Transverse colon (tissue), 4 donors: ENCODE measurements at regions not wholly inside any gene's neighbourhood (a gene's known extent, or its start where the extent isn't known, plus 50 kb on each side); places are given as distances from the start of the nearest gene placed in this dataset.

Experiments used
- DNase-seq: peaks from one replicate; pipeline ENCODE4 v3.0.0-alpha.2; 2019
- H3K27ac ChIP-seq, 4 donors: fragments of 200-600 bp; sonication (generic); 2 replicates each; pipeline ENCODE4 v1.5.1; 2016 to 2018; ENCODE audit warnings: inconsistent platforms in 4 of 4
- H3K27me3 ChIP-seq: fragments of 200-600 bp; sonication (generic); 2 replicates; pipeline ENCODE4 v1.5.1; 2017; ENCODE audit warnings: inconsistent platforms
- H3K36me3 ChIP-seq, 4 donors: fragments of 200-600 bp; sonication (generic); 2 replicates each; pipeline ENCODE4 v1.5.1; 2017 to 2019; ENCODE audit warnings: inconsistent platforms in 4 of 4
- H3K4me1 ChIP-seq, 4 donors: fragments of 200-600 bp; sonication (generic); 2 replicates each; pipeline ENCODE4 v1.5.1; 2017 to 2020; ENCODE audit warnings: inconsistent platforms in 4 of 4
- H3K4me3 ChIP-seq, 4 donors: fragments of 200-600 bp; sonication (generic); 1 replicate in 1 of 4; 2 replicates in 3 of 4; pipeline versions ENCODE4 v1.5.1 to v1.6.1; 2017 to 2019; ENCODE audit warnings: inconsistent platforms in 4 of 4
- H3K9me3 ChIP-seq, 2 donors: fragments of 200-600 bp; sonication (generic); 2 replicates each; pipeline ENCODE4 v1.5.1; 2017 to 2019; ENCODE audit warnings: inconsistent platforms in 2 of 2
- EP300 ChIP-seq: sonication (generic); formaldehyde crosslinking; IDR thresholded peaks from one replicate; pipeline ENCODE4 v1.6.1; 2017; ENCODE audit warnings: antibody characterized with exemption, low read depth
- POLR2A ChIP-seq: fragments of 450-650 bp; IDR thresholded peaks from one replicate; pipeline ENCODE4 v1.6.1; 2016; ENCODE audit warnings: antibody characterized with exemption, mild to moderate bottlenecking, moderate library complexity
- POLR2AphosphoS5 ChIP-seq, 3 donors: sonication (generic); formaldehyde crosslinking; IDR thresholded peaks; one replicate each; pipeline ENCODE4 v1.6.1; 2016; ENCODE audit warnings: antibody characterized with exemption in 3 of 3
- WGBS, 2 donors: methylation state at CpG; one replicate each; pipeline ENCODE4 v1.1.5; 2018; ENCODE audit warnings: low coverage in 1 of 2; 5-methylcytosine and 5-hydroxymethylcytosine counted together
- in situ Hi-C, 4 donors: fragments of 200-750 bp; cut with MboI; loops; one replicate each; pipeline versions ENCODE4 v1.15.0 to v1.15.1; 2017; ENCODE audit warnings: low sequenced_read_pairs in 3 of 4, low pct_ligation_motif_present in 1 of 4, low pct_unique_long_range_greater_than_20kb in 1 of 4
- intact Hi-C: fragments of 100-400 bp; cut with DNase I; formaldehyde crosslinking; loops from one replicate; pipeline ENCODE4 v1.15.1; 2023; ENCODE audit warnings: low total_unique reads
- TF ChIP-seq, protein P1 (sequence below), 5 experiments: fragments of 200-600 bp in 3 of 5; fragments of 450-650 bp in 2 of 5; sonication (generic) in 3 of 5; IDR thresholded peaks; 1 replicate in 2 of 5; 2 replicates in 3 of 5; pipeline ENCODE4 v1.5.1; 2016 to 2017; ENCODE audit warnings: antibody characterized with exemption in 5 of 5, inconsistent platforms in 3 of 5, mild to moderate bottlenecking in 2 of 5, moderate library complexity in 1 of 5

DNA sequence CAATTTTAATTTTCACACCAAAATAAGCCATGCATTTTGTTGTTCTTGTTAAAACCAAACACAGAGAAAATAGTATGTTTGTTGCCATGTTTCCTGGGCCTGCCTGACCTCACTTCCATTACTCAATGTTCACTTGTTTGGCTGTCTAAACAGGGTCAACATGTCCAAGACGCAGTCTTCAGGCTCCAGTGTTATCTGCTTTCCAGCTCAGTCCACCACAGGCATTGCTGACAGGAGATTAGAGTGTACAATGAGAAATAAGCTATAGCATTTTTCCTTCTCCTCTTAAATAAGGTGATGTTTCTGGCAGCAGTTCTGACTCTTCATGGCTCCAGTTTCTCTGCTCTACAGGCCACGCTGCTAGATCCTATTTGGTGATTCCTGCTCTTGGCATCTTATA is 1030.5 kb downstream of the KCNT2 start:
- H3K9me3 ChIP-seq, result peaks cover 0 to 5% of the 10 kb centered on the region in 2 donors
- no peak for TF ChIP-seq POLR2A
- TF ChIP-seq, protein P1, sequence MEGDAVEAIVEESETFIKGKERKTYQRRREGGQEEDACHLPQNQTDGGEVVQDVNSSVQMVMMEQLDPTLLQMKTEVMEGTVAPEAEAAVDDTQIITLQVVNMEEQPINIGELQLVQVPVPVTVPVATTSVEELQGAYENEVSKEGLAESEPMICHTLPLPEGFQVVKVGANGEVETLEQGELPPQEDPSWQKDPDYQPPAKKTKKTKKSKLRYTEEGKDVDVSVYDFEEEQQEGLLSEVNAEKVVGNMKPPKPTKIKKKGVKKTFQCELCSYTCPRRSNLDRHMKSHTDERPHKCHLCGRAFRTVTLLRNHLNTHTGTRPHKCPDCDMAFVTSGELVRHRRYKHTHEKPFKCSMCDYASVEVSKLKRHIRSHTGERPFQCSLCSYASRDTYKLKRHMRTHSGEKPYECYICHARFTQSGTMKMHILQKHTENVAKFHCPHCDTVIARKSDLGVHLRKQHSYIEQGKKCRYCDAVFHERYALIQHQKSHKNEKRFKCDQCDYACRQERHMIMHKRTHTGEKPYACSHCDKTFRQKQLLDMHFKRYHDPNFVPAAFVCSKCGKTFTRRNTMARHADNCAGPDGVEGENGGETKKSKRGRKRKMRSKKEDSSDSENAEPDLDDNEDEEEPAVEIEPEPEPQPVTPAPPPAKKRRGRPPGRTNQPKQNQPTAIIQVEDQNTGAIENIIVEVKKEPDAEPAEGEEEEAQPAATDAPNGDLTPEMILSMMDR (IDR thresholded peaks at IDR 0.05), result no peak
- no peak for TF ChIP-seq POLR2AphosphoS5 (IDR thresholded peaks at IDR 0.05)
- no peak for TF ChIP-seq EP300
- no peaks in the 10 kb centered on the region for H3K36me3 ChIP-seq
- H3K27me3 ChIP-seq, result no peaks in the 10 kb centered on the region
- H3K4me1 ChIP-seq, result peaks cover 0 to 6% (median 3%) of the 10 kb centered on the region in 4 donors
- DNase-seq, result no peak
- WGBS, 2 donors, result 64 to 70% methylated on average over 2 of the region's 2 CpGs
- in situ Hi-C loops (no loop called here), intact Hi-C loops (no loop called here)
- no peak overlapping the region for H3K27ac ChIP-seq
- no peak overlapping the region for H3K4me3 ChIP-seq

DNA sequence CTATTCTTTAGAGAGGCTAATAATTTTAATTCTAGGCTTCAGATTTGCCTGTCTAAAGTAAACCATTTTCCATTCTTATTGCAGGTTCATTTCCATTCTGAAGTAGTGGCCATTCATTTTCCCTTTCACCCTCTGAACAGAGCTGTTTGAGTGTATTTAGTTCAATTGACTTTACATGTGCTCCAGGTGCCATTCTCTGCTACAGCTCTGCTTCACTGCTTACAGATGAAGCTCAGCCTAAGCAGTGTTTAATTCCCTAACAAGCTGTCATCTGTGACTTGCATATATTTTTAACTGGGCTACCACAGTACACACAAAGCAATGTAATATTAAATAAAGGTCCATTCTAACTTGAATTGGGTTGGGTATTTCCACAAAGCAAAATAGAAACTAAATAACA is 1031.6 kb downstream of the KCNT2 start:
- Histone ChIP-seq H3K36me3 (no peaks in the 10 kb centered on the region), H3K4me1 (peaks cover 0 to 6% (median 3%) of the 10 kb centered on the region in 4 donors), H3K4me3 (no peak overlapping the region), H3K9me3 (peaks cover 0 to 6% of the 10 kb centered on the region in 2 donors), H3K27me3 (no peaks in the 10 kb centered on the region), H3K27ac (no peak overlapping the region)
- in situ Hi-C loops, result no loop called here
- intact Hi-C loops, result no loop called here
- no peak for DNase-seq
- no peak for TF ChIP-seq POLR2A
- TF ChIP-seq, protein P1 (IDR thresholded peaks at IDR 0.05), result no peak
- TF ChIP-seq POLR2AphosphoS5 (IDR thresholded peaks at IDR 0.05), result no peak
- no peak for TF ChIP-seq EP300

DNA sequence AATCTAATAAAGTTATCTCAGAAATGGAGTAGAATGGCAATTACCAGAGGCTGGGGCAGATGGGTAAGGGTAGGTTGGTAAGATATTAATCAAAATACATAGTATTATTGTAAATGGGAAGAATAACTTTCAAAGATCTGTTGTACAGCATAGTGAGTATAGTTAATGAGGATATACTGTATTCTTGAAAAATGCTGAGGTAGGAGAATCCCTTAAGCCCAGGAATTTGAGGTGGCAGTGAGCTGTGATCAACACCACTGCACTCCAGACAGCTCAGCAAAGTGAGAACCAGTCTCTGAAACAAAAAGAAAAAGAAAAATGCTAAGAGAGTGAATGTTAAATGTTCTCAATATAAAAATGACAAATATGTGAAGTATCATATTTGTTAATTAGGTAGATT is 1033.7 kb downstream of the KCNT2 start:
- H3K36me3 ChIP-seq, result no peaks in the 10 kb centered on the region
- in situ Hi-C loops, result no loop called here
- TF ChIP-seq POLR2A, result no peak
- no peak for TF ChIP-seq POLR2AphosphoS5 (IDR thresholded peaks at IDR 0.05)
- TF ChIP-seq, protein P1 (IDR thresholded peaks at IDR 0.05), result no peak
- TF ChIP-seq EP300, result no peak
- no peak overlapping the region for H3K4me3 ChIP-seq
- peaks cover 0 to 6% of the 10 kb centered on the region in 2 donors for H3K9me3 ChIP-seq
- DNase-seq, result no peak
- no peaks in the 10 kb centered on the region for H3K27me3 ChIP-seq
- intact Hi-C loops, result no loop called here
- H3K27ac ChIP-seq, result no peak overlapping the region
- H3K4me1 ChIP-seq, result peaks cover 0 to 6% (median 3%) of the 10 kb centered on the region in 4 donors

DNA sequence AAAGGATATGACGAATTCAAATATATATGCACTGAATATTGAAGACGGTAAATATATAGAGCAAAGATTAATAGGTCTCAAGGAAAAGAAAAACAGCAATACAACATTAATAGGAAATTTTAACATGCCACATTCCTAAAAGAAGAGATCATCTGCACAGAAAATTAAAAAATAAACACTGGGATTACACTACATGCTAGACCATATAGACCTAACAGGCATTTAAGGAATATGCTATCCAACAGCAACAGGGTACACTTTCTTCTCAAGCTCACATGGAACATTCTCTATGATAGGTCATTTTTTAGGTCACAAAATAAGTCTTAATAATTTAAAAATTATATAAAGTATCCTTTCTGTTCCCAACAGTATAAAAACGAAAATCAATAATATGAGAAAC is 1038.3 kb downstream of the KCNT2 start:
- intact Hi-C loops (no loop called here), in situ Hi-C loops (no loop called here)
- peaks cover 0 to 6% of the 10 kb centered on the region in 2 donors for H3K9me3 ChIP-seq
- H3K36me3 ChIP-seq, result no peaks in the 10 kb centered on the region
- TF ChIP-seq, protein P1 (IDR thresholded peaks at IDR 0.05), result no peak
- TF ChIP-seq POLR2A (no peak), EP300 (no peak), POLR2AphosphoS5 (IDR thresholded peaks at IDR 0.05) (no peak)
- WGBS, 2 donors, result 80 to 89% methylated on average over 3 of the region's 3 CpGs
- H3K4me1 ChIP-seq, result peaks cover 0 to 4% (median 0%) of the 10 kb centered on the region in 4 donors
- no peaks in the 10 kb centered on the region for H3K27me3 ChIP-seq
- no peak overlapping the region for H3K27ac ChIP-seq
- DNase-seq, result no peak
- no peak overlapping the region for H3K4me3 ChIP-seq
